HG03565 (cell line): ENCODE measurements at regions not wholly inside any gene's neighbourhood (a gene's known extent, or its start where the extent isn't known, plus 50 kb on each side); places are given as distances from the start of the nearest gene placed in this dataset.

Experiments used
- ATAC-seq: cut with Tn5 transposase; IDR thresholded peaks from one replicate; pipeline ENCODE4 v1.9.1; 2021; ENCODE audit warnings: mild to moderate bottlenecking, moderate library complexity; ENCODE audit not compliant: unreplicated experiment

DNA sequence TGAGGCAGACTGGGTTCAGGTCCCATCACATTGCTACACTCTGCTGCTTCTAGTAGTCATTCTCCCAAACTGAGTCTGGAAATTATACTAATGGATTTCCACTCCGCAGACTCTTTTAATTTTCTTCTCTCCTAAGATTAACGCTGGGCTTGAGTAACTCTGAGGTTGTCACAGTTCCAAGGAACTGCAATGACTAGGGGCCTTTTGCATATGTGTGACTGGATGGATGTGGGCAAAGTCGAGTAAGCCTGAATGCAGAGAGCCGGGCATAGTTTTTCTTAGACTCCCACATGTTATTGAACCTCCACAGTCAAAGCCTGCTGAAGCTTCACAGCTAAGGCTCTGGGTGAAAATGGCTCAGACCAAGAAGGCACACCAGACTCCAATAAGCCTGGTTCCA, 160.9 kb upstream of the PROX1 start:
- no peak for ATAC-seq

- no peak for ATAC-seq
Observed at GRCh38 chr1:213828867-213829266, 158.9 kb upstream of the PROX1 start.

DNA sequence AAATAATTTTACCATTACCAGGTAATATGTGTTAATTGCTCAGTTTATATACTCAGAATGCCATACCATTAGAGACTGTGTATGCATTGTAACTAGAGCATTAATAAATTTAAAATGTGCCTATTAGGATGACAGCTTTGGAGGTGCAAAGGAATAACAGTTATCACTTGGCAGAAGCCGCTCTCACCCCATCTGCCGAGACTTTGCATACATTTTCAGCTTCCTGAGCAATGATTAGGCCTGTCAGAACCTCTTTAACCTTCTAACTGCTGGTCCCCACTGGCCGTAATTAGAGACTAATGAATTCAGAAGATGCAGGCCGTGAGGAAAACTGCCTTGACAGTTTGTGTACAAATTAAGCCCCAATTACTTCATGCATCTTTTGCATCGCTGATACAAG, 158.0 kb upstream of the PROX1 start:
- no peak for ATAC-seq

GRCh38 chr1:213830371-213830770, 157.4 kb upstream of the PROX1 start:
- ATAC-seq = no peak

DNA sequence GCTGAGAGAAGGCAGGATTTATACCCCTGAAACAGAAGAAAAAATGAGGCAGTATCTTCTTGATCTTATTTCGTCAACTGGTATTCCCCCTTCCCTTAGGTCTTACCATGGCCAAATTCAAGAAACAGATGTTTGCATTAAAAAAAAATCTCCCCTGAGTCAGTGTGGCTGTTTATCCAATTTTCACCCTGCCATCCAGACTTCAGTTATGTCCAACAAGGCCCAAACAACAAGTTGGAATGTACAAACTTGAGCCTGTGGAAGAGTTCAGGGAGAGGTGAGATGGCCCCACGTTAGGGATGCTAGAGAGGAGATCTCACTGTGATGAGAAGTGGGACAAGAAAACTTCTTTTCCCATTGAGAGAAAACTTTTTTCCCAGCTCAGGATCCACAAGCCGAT, 147.2 kb upstream of the PROX1 start:
- no peak for ATAC-seq

- ATAC-seq = no peak
Observed at GRCh38 chr1:213844632-213845031, 143.1 kb upstream of the PROX1 start.

DNA sequence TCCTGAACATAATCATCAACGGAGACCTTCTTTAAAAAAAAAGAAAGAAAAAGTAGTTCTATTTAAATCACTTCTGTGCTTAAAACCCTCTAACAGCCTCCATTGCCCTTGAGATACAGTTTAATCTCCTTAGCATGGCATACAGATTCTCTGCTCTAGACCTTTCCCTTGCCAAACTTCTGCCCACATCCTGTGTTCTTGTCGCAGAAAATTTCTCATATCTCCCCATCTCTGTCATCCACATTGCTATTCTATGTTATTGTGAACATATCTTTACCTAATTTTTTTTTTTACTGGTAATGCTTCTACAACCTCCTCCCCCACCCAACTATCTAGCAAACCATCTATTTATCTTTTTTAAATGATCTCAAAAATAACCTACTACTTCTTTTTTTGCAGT, 135.7 kb upstream of the PROX1 start:
- ATAC-seq = no peak

- ATAC-seq = no peak
Observed at GRCh38 chr1:213858581-213858980, 129.2 kb upstream of the PROX1 start.

GRCh38 chr1:213861841-213862240, 125.9 kb upstream of the PROX1 start:
- no peak for ATAC-seq

GRCh38 chr1:213864091-213864490, 123.7 kb upstream of the PROX1 start:
- ATAC-seq = no peak

DNA sequence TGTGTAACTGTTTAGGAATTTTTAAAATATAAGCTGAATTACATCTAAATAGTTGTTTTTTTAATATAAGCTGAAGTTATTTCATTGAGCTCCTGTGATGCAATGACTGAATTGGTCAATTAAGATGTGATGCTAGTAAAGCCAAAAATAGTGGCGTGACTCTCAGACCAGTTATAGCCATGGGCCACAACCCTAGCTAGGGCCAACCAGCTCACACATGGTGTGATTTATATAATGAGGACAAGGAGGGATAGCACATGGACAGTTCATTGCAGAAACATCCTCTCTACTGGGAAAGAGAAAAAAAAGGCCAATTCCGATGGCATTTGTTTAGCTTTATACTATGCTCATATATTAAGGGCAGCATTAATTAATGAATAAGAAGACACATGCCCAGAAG, 119.3 kb upstream of the PROX1 start:
- no peak for ATAC-seq

DNA sequence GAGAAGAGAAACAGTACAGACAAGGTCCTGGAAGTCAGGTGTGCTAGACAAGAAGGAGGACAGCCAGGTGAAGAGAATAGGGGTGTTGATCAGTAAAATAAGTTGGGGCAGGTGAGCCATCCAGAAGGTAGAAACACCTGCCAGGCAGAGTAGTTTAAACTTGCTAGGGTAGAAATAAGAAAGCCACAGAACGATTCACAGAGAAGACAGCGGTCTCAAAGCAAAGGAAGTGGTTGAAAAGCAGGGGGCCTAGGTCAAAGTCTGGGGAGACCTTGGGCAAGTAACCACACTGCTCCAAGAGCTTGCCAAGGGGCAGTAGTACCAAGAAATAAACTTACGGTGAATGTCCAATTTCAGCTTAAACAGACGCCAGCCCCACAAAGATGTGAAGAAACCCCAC, 116.6 kb upstream of the PROX1 start:
- no peak for ATAC-seq

- ATAC-seq = no peak
Observed at GRCh38 chr1:213874789-213875188, 113.0 kb upstream of the PROX1 start.

- ATAC-seq = no peak
Observed at GRCh38 chr1:213876531-213876930, 111.2 kb upstream of the PROX1 start.

GRCh38 chr1:213883618-213884017, 104.2 kb upstream of the PROX1 start:
- ATAC-seq = no peak

- no peak for ATAC-seq
Observed at GRCh38 chr1:213884402-213884801, 103.4 kb upstream of the PROX1 start.

- no peak for ATAC-seq
Observed at GRCh38 chr1:213884942-213885341, 102.8 kb upstream of the PROX1 start.

GRCh38 chr1:213887842-213888241, 99.9 kb upstream of the PROX1 start:
- no peak for ATAC-seq

DNA sequence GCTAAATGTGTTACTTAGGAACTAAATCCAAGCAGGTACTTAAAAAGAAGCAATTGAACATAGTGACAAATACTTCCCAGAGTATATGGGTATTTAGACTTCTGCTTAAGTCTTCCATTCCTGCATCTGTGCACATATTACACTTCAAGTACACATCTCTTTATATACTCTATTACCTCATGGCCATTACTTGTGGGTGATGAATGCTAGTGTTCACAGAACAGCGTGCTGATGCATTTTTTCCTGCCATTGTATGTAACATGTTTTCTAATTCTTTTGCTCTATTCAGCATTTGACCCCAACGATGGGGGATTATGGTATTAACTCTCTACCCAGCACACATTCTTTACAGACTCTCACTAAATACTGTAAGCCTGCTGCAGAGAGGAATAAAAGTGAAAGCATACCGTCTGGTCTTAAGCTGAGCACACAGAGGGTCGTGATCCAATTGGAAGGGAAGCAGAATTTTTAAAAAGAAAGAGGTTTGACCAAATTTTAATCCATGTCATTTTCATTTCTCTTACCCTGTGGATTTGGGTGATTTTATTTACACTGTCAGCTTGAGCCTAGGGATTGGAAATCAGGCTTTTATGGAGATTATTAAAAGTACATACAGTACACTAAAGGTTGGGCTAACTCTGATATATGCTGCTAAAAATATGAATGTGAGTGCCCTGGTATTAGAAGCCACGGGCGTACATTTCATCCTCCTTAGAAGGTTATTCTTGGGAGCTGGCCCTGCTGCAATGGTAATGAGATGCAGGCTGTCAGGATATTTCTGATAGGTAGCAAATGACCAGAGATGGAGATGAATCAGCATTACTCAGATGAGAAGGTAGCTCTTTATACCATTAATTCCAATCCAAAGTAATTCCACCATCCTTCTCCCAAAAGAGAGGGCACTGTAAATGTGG, 95.5 kb upstream of the PROX1 start:
- ATAC-seq = no peak

DNA sequence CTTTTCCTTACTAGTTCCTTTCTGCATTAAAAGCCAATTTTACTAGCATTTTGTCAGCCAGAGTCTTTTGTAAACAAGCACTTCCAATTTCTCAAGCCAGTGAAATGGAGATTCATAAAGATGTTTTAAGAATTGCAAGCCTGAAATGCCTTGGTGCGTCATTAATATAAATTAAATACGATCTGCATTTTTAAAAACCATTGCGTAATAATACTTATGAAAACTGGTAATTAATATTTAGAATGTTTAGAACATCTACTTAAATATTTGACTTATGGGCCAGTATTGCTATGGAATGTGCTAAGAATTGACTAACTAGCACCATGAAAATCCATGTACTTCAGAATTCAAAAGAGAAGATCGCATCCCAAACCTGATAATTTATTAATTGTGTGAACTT, 89.1 kb upstream of the PROX1 start:
- ATAC-seq = no peak

DNA sequence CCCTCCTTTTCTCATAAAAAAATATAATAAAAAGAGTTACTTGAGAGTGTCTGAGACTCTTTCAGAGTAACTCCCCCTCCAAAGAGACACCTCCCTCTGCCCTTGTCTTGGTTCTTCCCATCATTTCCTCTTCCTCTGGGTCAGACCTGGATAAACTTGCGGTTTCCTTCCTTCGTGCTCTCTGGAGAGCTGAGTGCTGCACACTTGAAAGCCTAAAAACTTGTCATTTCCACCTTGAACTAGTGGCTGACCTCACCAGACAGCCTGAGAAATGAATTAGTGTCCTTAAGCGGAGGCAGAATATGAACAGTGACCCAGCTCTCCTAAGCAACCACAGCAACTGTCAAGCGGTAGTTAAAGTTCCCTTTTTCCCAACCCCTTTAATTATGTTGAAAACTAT, 88.4 kb upstream of the PROX1 start:
- no peak for ATAC-seq

GRCh38 chr1:213905344-213905743, 82.4 kb upstream of the PROX1 start:
- ATAC-seq = no peak

- ATAC-seq = no peak
Observed at GRCh38 chr1:213908521-213908920, 79.3 kb upstream of the PROX1 start.
